Natural killer cell (primary cell): ENCODE measurements at regions not wholly inside any gene's neighbourhood (a gene's known extent, or its start where the extent isn't known, plus 50 kb on each side); places are given as distances from the start of the nearest gene placed in this dataset.

Experiments
- ATAC-seq, 3 donors: fragments of 150-1000 bp in 2 of 3; fragments of 200-7000 bp in 1 of 3; cut with Tn5 transposase; 1 replicate in 1 of 3; 2 replicates in 2 of 3; pipeline ENCODE4 v1.10.0; 2021; ENCODE audit warnings: mild to moderate bottlenecking in 2 of 3, moderate library complexity in 2 of 3
- DNase-seq, 2 donors: peaks; one replicate each; pipeline versions ENCODE4 v3.0.0 to v3.0.0-alpha.2; 2013 to 2021; ENCODE audit warnings: mixed read lengths in 1 of 2
- H3K27ac ChIP-seq: one replicate; pipeline ENCODE4 v1.5.1; 2013; ENCODE audit warnings: mild to moderate bottlenecking, low read length
- H3K27me3 ChIP-seq: one replicate; pipeline ENCODE4 v1.6.1; 2013; ENCODE audit warnings: low read length; ENCODE audit not compliant: control insufficient read depth, insufficient read depth
- H3K36me3 ChIP-seq: one replicate; pipeline ENCODE4 v1.6.1; 2013; ENCODE audit warnings: low read length; ENCODE audit not compliant: control insufficient read depth, insufficient read depth
- H3K4me1 ChIP-seq: one replicate; pipeline ENCODE4 v1.6.1; 2013; ENCODE audit warnings: low read length; ENCODE audit not compliant: control insufficient read depth, insufficient read depth
- H3K4me3 ChIP-seq: one replicate; pipeline ENCODE4 v1.5.1; 2013; ENCODE audit warnings: low read length
- H3K9me3 ChIP-seq: one replicate; pipeline ENCODE4 v1.6.1; 2013; ENCODE audit warnings: low read length; ENCODE audit not compliant: control insufficient read depth, insufficient read depth
- H3K27ac Mint-ChIP-seq, 2 donors: one replicate each; pipeline ENCODE4 v1.8.0; 2022; ENCODE audit warnings: mild to moderate bottlenecking in 2 of 2, mixed read lengths in 2 of 2, moderate library complexity in 1 of 2
- H3K27me3 Mint-ChIP-seq, 2 donors: one replicate each; pipeline ENCODE4 v1.8.0; 2022; ENCODE audit warnings: low read depth in 2 of 2, mixed read lengths in 2 of 2
- H3K36me3 Mint-ChIP-seq: one replicate; pipeline ENCODE4 v1.8.0; 2022; ENCODE audit warnings: mixed read lengths
- H3K4me1 Mint-ChIP-seq, 2 donors: one replicate each; pipeline ENCODE4 v1.8.0; 2022; ENCODE audit warnings: mixed read lengths in 2 of 2
- H3K4me3 Mint-ChIP-seq: one replicate; pipeline ENCODE4 v1.8.0; 2022; ENCODE audit warnings: mild to moderate bottlenecking, moderate library complexity, mixed read lengths
- H3K9me3 Mint-ChIP-seq, 2 donors: one replicate each; pipeline ENCODE4 v1.8.0; 2022; ENCODE audit warnings: mixed read lengths in 2 of 2
- CTCF ChIP-seq: fragments of 200-600 bp; IDR thresholded peaks from one replicate; pipeline ENCODE4 v1.8.0; 2022; ENCODE audit warnings: antibody characterized with exemption
- WGBS: methylation state at CpG from one replicate; pipeline ENCODE4 v1.1.7; 2013; ENCODE audit warnings: missing lambda C conversion rate; ENCODE audit not compliant: insufficient coverage; 5-methylcytosine and 5-hydroxymethylcytosine counted together
- intact Hi-C: fragments of 100-400 bp; cut with micrococcal nuclease; formaldehyde crosslinking; loops from one replicate; pipeline ENCODE4 v1.14.2; 2022

GRCh38 chr7:52270301-52270700 is 765.1 kb upstream of the POM121L12 start:
- H3K27ac Mint-ChIP-seq, result no peak overlapping the region
- Histone ChIP-seq H3K27me3 (no peaks in the 10 kb centered on the region), H3K27ac (no peak overlapping the region), H3K9me3 (no peaks in the 10 kb centered on the region), H3K36me3 (no peaks in the 10 kb centered on the region), H3K4me3 (no peak overlapping the region), H3K4me1 (no peaks in the 10 kb centered on the region)
- 94% methylated on average over 2 of the region's 3 CpGs for WGBS
- peaks cover 3 to 4% of the 10 kb centered on the region in 2 donors for H3K9me3 Mint-ChIP-seq
- no peaks in the 10 kb centered on the region for H3K36me3 Mint-ChIP-seq
- DNase-seq (no peak), ATAC-seq (no peak)
- no peak for TF ChIP-seq CTCF
- intact Hi-C loops, result no loop called here
- H3K4me1 Mint-ChIP-seq, result no peaks in the 10 kb centered on the region
- no peak overlapping the region for H3K4me3 Mint-ChIP-seq
- no peaks in the 10 kb centered on the region for H3K27me3 Mint-ChIP-seq

- ATAC-seq (no peak), DNase-seq (no peak)
- no peaks in the 10 kb centered on the region for H3K27me3 ChIP-seq
- Mint-ChIP-seq H3K9me3 (peaks cover 5 to 6% of the 10 kb centered on the region in 2 donors), H3K4me3 (no peak overlapping the region), H3K27me3 (no peaks in the 10 kb centered on the region), H3K27ac (no peak overlapping the region), H3K36me3 (no peaks in the 10 kb centered on the region), H3K4me1 (no peaks in the 10 kb centered on the region)
- no peak overlapping the region for H3K27ac ChIP-seq
- no peaks in the 10 kb centered on the region for H3K9me3 ChIP-seq
- no peaks in the 10 kb centered on the region for H3K36me3 ChIP-seq
- intact Hi-C loops, result no loop called here
- no peak overlapping the region for H3K4me3 ChIP-seq
- no peaks in the 10 kb centered on the region for H3K4me1 ChIP-seq
- TF ChIP-seq CTCF, result no peak
- 100% methylated on average over 1 of the region's 2 CpGs for WGBS
Measured at GRCh38 chr7:52269669-52270068, 765.8 kb upstream of the POM121L12 start.

- H3K9me3 Mint-ChIP-seq, result peaks cover 4 to 20% of the 10 kb centered on the region in 2 donors
Measured at GRCh38 chr7:52261057-52261456, 774.4 kb upstream of the POM121L12 start.

More at GRCh38 chr7:52261057-52261456, 774.4 kb upstream of the POM121L12 start:
- H3K27ac Mint-ChIP-seq, result no peak overlapping the region
- no peaks in the 10 kb centered on the region for H3K4me1 Mint-ChIP-seq
- no peaks in the 10 kb centered on the region for H3K27me3 Mint-ChIP-seq
- Histone ChIP-seq H3K27ac (no peak overlapping the region), H3K36me3 (no peaks in the 10 kb centered on the region), H3K4me1 (no peaks in the 10 kb centered on the region), H3K4me3 (no peak overlapping the region), H3K27me3 (no peaks in the 10 kb centered on the region), H3K9me3 (peaks cover 4% of the 10 kb centered on the region)
- intact Hi-C loops, result no loop called here
- 100% methylated on average over 6 of the region's 6 CpGs for WGBS
- H3K4me3 Mint-ChIP-seq, result no peak overlapping the region
- ATAC-seq (no peak), DNase-seq (no peak)
- H3K36me3 Mint-ChIP-seq, result peaks cover 7% of the 10 kb centered on the region
- no peak for TF ChIP-seq CTCF
